ENCODE measurements at regions not wholly inside any gene's neighbourhood (a gene's known extent, or its start where the extent isn't known, plus 50 kb on each side); places are given as distances from the start of the nearest gene placed in this dataset.

GRCh38 chr9:73701415-73702057 is 549.9 kb downstream of the ANXA1 start:
- no peak overlapping the region for H3K4me3 ChIP-seq (ENCODE audit: low read length)
- DNase-seq (ENCODE audit: low read depth, low spot score), result no peak

- no peak for DNase-seq (ENCODE audit: low read depth, low spot score)
- no peak overlapping the region for H3K4me3 ChIP-seq (ENCODE audit: low read length)
These were observed 562.6 kb downstream of the ANXA1 start for GRCh38 chr9:73714294-73714693.

GRCh38 chr9:73715591-73715990 is 563.9 kb downstream of the ANXA1 start:
- H3K4me3 ChIP-seq (ENCODE audit: low read length), result no peak overlapping the region
- DNase-seq (ENCODE audit: low read depth, low spot score), result no peak

GRCh38 chr9:73719660-73720059 is 568.0 kb downstream of the ANXA1 start:
- no peak for DNase-seq (ENCODE audit: low read depth, low spot score)
- H3K4me3 ChIP-seq (ENCODE audit: low read length), result no peak overlapping the region

- H3K4me3 ChIP-seq (ENCODE audit: low read length), result no peak overlapping the region
- no peak for DNase-seq (ENCODE audit: low read depth, low spot score)
These were observed 568.9 kb downstream of the ANXA1 start for GRCh38 chr9:73720601-73721000.

GRCh38 chr9:73736270-73736669 is 584.6 kb downstream of the ANXA1 start:
- H3K4me3 ChIP-seq (ENCODE audit: low read length), result no peak overlapping the region
- no peak for DNase-seq (ENCODE audit: low read depth, low spot score)

- H3K4me3 ChIP-seq (ENCODE audit: low read length), result no peak overlapping the region
- DNase-seq (ENCODE audit: low read depth, low spot score), result no peak
These were observed 587.3 kb downstream of the ANXA1 start for GRCh38 chr9:73738741-73739530.

GRCh38 chr9:73741316-73741715 is 589.7 kb downstream of the ANXA1 start:
- no peak for DNase-seq (ENCODE audit: low read depth, low spot score)
- H3K4me3 ChIP-seq (ENCODE audit: low read length), result no peak overlapping the region

- no peak overlapping the region for H3K4me3 ChIP-seq (ENCODE audit: low read length)
These were observed 590.7 kb downstream of the ANXA1 start for GRCh38 chr9:73742412-73742811.

GRCh38 chr9:73743826-73744225 is 592.2 kb downstream of the ANXA1 start:
- no peak for DNase-seq (ENCODE audit: low read depth, low spot score)

More at GRCh38 chr9:73742412-73742811, 590.7 kb downstream of the ANXA1 start:
- DNase-seq (ENCODE audit: low read depth, low spot score), result no peak

GRCh38 chr9:73745598-73745997 is 593.9 kb downstream of the ANXA1 start:
- no peak for DNase-seq (ENCODE audit: low read depth, low spot score)
- no peak overlapping the region for H3K4me3 ChIP-seq (ENCODE audit: low read length)

More at GRCh38 chr9:73743826-73744225, 592.2 kb downstream of the ANXA1 start:
- no peak overlapping the region for H3K4me3 ChIP-seq (ENCODE audit: low read length)

- H3K4me3 ChIP-seq (ENCODE audit: low read length), result no peak overlapping the region
- no peak for DNase-seq (ENCODE audit: low read depth, low spot score)
These were observed 601.5 kb downstream of the ANXA1 start for GRCh38 chr9:73753171-73753570.

GRCh38 chr9:73761905-73762304 is 610.2 kb downstream of the ANXA1 start:
- no peak overlapping the region for H3K4me3 ChIP-seq (ENCODE audit: low read length)
- DNase-seq (ENCODE audit: low read depth, low spot score), result no peak

GRCh38 chr9:73773896-73774295 is 622.2 kb downstream of the ANXA1 start:
- H3K4me3 ChIP-seq (ENCODE audit: low read length), result no peak overlapping the region
- no peak for DNase-seq (ENCODE audit: low read depth, low spot score)

GRCh38 chr9:73775757-73776156 is 624.1 kb downstream of the ANXA1 start:
- DNase-seq (ENCODE audit: low read depth, low spot score), result no peak
- no peak overlapping the region for H3K4me3 ChIP-seq (ENCODE audit: low read length)

GRCh38 chr9:73780916-73781315 is 629.3 kb downstream of the ANXA1 start:
- H3K4me3 ChIP-seq (ENCODE audit: low read length), result no peak overlapping the region
- no peak for DNase-seq (ENCODE audit: low read depth, low spot score)

- no peak for DNase-seq (ENCODE audit: low read depth, low spot score)
- no peak overlapping the region for H3K4me3 ChIP-seq (ENCODE audit: low read length)
These were observed 630.5 kb downstream of the ANXA1 start for GRCh38 chr9:73782166-73782565.

- H3K4me3 ChIP-seq (ENCODE audit: low read length), result no peak overlapping the region
These were observed 647.8 kb downstream of the ANXA1 start for GRCh38 chr9:73799446-73799845.

GRCh38 chr9:73805111-73805510 is 653.4 kb downstream of the ANXA1 start:
- no peak for DNase-seq (ENCODE audit: low read depth, low spot score)
- no peak overlapping the region for H3K4me3 ChIP-seq (ENCODE audit: low read length)

More at GRCh38 chr9:73799446-73799845, 647.8 kb downstream of the ANXA1 start:
- no peak for DNase-seq (ENCODE audit: low read depth, low spot score)

- no peak overlapping the region for H3K4me3 ChIP-seq (ENCODE audit: low read length)
- no peak for DNase-seq (ENCODE audit: low read depth, low spot score)
These were observed 654.3 kb downstream of the ANXA1 start for GRCh38 chr9:73805853-73806458.
